NT2/D1 (cell line): ENCODE measurements at regions not wholly inside any gene's neighbourhood (a gene's known extent, or its start where the extent isn't known, plus 50 kb on each side); places are given as distances from the start of the nearest gene placed in this dataset.

Experiments used
- DNase-seq: peaks from one replicate; pipeline ENCODE4 v3.0.0-alpha.2; 2011; ENCODE audit warnings: low read depth, low spot score
- H3K27me3 ChIP-seq: 2 replicates; pipeline ENCODE4 v1.6.0; 2011; ENCODE audit warnings: mild to moderate bottlenecking; ENCODE audit not compliant: insufficient read length, insufficient read depth
- H3K36me3 ChIP-seq: 2 replicates; pipeline ENCODE4 v1.6.1; 2011; ENCODE audit warnings: mild to moderate bottlenecking, low read length, mixed read lengths; ENCODE audit not compliant: insufficient read depth, insufficient read length
- H3K4me1 ChIP-seq: 2 replicates; pipeline ENCODE4 v1.5.1; 2011; ENCODE audit not compliant: insufficient read depth, insufficient read length
- H3K4me3 ChIP-seq: 2 replicates; pipeline ENCODE4 v1.5.1; 2011; ENCODE audit warnings: low read depth; ENCODE audit not compliant: insufficient read length
- H3K9ac ChIP-seq: 2 replicates; pipeline ENCODE4 v1.6.0; 2011; ENCODE audit warnings: low read depth; ENCODE audit not compliant: insufficient read length
- H3K9me3 ChIP-seq: 2 replicates; pipeline ENCODE4 v1.5.1; 2011; ENCODE audit warnings: mild to moderate bottlenecking, low read length; ENCODE audit not compliant: insufficient read depth
- SUZ12 ChIP-seq: IDR thresholded peaks from 2 replicates; pipeline ENCODE4 v1.6.1; 2011; ENCODE audit not compliant: insufficient read length, insufficient read depth; ENCODE audit errors: extremely low read depth
- YY1 ChIP-seq: IDR thresholded peaks from 2 replicates; pipeline ENCODE4 v1.6.1; 2011; ENCODE audit not compliant: insufficient read length, insufficient read depth
- ZNF274 ChIP-seq: IDR thresholded peaks from 2 replicates; pipeline ENCODE4 v1.6.1; 2011; ENCODE audit warnings: mild to moderate bottlenecking, low read depth, low read length

DNA sequence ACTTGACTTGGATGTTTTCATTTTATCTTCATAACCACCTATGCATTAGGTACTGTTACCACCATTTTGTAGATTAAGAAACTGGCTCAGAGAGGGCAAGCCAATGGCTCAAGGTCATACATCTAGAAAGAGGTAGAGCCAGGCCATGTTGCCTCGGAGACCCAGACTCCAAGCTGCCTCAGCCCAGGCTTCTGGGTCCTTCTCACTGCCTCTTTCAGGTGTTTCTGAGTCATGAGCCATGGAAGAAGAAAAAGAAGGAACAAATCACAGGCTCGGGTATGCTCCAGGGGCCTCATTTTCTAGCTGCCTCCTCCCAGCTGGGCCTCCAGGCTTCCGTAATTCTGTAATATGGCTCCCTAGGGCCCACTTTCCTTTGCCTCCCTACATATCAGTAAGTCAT is 226.5 kb upstream of the TOPAZ1 start:
- no peak overlapping the region for H3K4me3 ChIP-seq
- H3K36me3 ChIP-seq = peaks cover 22% of the 10 kb centered on the region
- H3K27me3 ChIP-seq = peaks cover under 1% of the 10 kb centered on the region
- no peaks in the 10 kb centered on the region for H3K9me3 ChIP-seq
- H3K9ac ChIP-seq = no peak overlapping the region
- no peak for DNase-seq
- peaks cover 15% of the 10 kb centered on the region for H3K4me1 ChIP-seq
- TF ChIP-seq YY1 (no peak), ZNF274 (no peak), SUZ12 (no peak)

DNA sequence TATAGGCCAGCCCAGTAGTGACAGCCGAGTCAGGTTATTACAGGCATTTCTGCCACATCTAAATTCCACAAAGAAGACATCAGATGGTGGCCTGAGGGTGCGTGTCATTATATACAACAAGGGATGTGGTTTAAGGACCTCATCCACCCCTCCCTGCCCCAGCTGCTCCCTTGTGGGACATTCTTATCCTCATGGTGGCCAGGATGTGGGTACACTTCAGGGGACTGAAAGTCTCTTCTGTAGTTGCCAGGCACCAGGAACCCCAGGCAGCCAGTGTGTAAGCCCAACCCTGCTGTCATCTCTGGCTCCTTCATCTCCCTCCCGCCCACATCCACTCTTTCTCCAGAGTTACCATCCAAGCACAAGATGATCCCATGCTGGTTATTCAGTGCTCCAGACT is 224.9 kb upstream of the TOPAZ1 start:
- Histone ChIP-seq H3K4me1 (peaks cover 15% of the 10 kb centered on the region), H3K36me3 (peaks cover 19% of the 10 kb centered on the region), H3K9ac (no peak overlapping the region), H3K4me3 (no peak overlapping the region), H3K27me3 (peaks cover 17% of the 10 kb centered on the region), H3K9me3 (no peaks in the 10 kb centered on the region)
- no peak for TF ChIP-seq ZNF274
- no peak for TF ChIP-seq YY1
- TF ChIP-seq SUZ12 = no peak
- DNase-seq = no peak

GRCh38 chr3:44018926-44019325 is 222.8 kb upstream of the TOPAZ1 start:
- TF ChIP-seq ZNF274 (no peak), SUZ12 (no peak), YY1 (no peak)
- Histone ChIP-seq H3K4me1 (peaks cover 6% of the 10 kb centered on the region), H3K9me3 (no peaks in the 10 kb centered on the region), H3K4me3 (no peak overlapping the region), H3K36me3 (peaks cover 17% of the 10 kb centered on the region), H3K27me3 (peaks cover 33% of the 10 kb centered on the region), H3K9ac (no peak overlapping the region)
- DNase-seq = no peak

- Histone ChIP-seq H3K4me3 (no peak overlapping the region), H3K4me1 (peaks cover 2% of the 10 kb centered on the region), H3K9me3 (no peaks in the 10 kb centered on the region), H3K27me3 (peaks cover 33% of the 10 kb centered on the region), H3K36me3 (peaks cover 14% of the 10 kb centered on the region), H3K9ac (no peak overlapping the region)
- TF ChIP-seq YY1 = no peak
- TF ChIP-seq SUZ12 = no peak
- no peak for TF ChIP-seq ZNF274
- no peak for DNase-seq
These were observed 221.9 kb upstream of the TOPAZ1 start for GRCh38 chr3:44019736-44020135.

- DNase-seq = no peak
- Histone ChIP-seq H3K9me3 (no peaks in the 10 kb centered on the region), H3K4me3 (no peak overlapping the region), H3K27me3 (peaks cover 33% of the 10 kb centered on the region), H3K9ac (no peak overlapping the region), H3K36me3 (peaks cover 10% of the 10 kb centered on the region), H3K4me1 (peaks cover 2% of the 10 kb centered on the region)
- no peak for TF ChIP-seq SUZ12
- TF ChIP-seq ZNF274 = no peak
- no peak for TF ChIP-seq YY1
These were observed 221.5 kb upstream of the TOPAZ1 start for GRCh38 chr3:44020143-44020542.

DNA sequence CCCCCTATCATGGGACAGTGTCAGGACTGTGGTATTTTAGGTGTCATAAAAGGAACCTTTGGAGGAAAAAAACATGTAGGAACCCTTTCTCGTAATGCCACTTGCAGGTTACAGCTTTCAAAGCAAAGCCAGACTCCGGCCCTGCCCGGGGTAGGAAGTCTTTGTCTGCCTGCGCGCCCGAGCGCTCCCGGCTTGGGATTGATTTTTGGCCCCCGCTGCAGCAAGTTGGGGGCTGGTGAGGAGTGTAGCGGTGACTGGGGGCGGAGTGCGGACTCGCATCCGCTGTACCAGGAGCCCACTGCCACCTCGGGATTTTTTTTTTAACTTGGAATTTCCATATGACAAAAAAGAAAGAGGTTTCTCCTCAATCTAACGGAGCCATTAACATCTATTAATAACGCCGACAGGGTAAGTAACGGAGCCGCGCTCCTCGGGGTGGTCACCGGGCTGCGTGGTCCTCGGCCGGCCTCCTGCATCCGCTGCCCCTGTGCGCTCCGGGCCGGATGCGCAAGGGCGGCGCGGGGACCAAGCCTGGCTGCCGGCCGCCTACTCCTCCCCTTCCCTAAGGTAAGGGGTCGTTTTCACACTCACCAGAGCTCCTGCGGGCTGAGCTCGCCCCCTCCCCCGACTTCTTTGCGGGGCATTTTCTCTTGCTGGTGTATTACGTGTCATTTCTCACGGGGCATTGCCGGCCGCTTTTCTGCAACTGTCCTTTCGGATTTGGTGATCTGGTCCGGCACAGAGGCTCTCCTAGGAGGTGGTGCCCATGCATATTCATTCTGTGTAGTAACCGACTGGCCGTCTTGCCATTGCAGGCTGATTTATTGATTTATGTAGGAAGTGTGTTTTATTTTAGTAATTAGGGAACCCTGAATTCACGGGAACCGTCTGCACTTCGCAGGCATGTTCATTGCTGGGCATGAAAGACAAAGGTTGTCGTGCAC is 219.8 kb upstream of the TOPAZ1 start:
- Histone ChIP-seq H3K9ac (peak overlapping the region; percentile 57), H3K9me3 (no peaks in the 10 kb centered on the region), H3K4me3 (peak overlapping the region; percentile 38), H3K4me1 (peaks cover 2% of the 10 kb centered on the region), H3K36me3 (peaks cover 6% of the 10 kb centered on the region), H3K27me3 (peaks cover 33% of the 10 kb centered on the region)
- no peak for DNase-seq
- TF ChIP-seq ZNF274 (no peak), SUZ12 (peak; percentile 97)

- Histone ChIP-seq H3K9me3 (no peaks in the 10 kb centered on the region), H3K4me3 (no peak overlapping the region), H3K4me1 (peaks cover 2% of the 10 kb centered on the region), H3K27me3 (peaks cover 33% of the 10 kb centered on the region), H3K36me3 (no peaks in the 10 kb centered on the region), H3K9ac (no peak overlapping the region)
- DNase-seq = no peak
- TF ChIP-seq SUZ12 (no peak), YY1 (no peak), ZNF274 (no peak)
These were observed 217.6 kb upstream of the TOPAZ1 start for GRCh38 chr3:44023961-44024593.
